ENCODE measurements at regions not wholly inside any gene's neighbourhood (a gene's known extent, or its start where the extent isn't known, plus 50 kb on each side); places are given as distances from the start of the nearest gene placed in this dataset.

DNA sequence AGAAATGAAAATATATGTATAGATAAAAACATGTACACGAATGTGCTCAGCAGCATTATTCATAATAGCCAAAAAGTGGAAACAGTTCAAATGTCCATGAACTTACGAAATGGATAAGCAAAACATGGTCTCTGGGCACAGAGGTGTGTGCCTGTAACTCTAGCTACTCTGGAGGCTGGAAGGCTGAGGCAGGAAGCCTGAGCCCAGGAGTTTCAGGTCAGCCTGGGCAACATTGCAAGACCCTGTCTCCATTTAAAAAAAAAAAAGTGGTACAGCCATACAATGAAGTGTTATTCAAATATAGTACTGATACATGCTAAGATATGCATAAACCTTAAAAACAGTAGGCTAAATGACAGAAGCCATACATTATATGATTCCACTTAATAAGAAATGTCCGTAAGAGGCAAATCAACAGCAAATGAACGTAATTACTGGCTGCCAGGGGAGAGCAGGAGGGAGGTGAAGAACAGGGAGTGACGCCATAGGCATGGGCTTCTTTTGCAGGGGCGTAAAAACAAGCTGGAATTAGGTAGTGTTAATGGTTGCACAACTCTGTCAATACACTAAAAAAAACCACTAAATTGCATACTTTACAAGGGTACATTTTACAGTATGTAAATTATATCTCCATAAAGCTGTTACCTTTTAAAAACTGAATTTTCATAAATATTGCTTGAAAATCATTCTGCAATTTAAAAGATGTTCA lies 87.2 kb upstream of the PLEKHM1 start:
- TF ChIP-seq, protein P1, sequence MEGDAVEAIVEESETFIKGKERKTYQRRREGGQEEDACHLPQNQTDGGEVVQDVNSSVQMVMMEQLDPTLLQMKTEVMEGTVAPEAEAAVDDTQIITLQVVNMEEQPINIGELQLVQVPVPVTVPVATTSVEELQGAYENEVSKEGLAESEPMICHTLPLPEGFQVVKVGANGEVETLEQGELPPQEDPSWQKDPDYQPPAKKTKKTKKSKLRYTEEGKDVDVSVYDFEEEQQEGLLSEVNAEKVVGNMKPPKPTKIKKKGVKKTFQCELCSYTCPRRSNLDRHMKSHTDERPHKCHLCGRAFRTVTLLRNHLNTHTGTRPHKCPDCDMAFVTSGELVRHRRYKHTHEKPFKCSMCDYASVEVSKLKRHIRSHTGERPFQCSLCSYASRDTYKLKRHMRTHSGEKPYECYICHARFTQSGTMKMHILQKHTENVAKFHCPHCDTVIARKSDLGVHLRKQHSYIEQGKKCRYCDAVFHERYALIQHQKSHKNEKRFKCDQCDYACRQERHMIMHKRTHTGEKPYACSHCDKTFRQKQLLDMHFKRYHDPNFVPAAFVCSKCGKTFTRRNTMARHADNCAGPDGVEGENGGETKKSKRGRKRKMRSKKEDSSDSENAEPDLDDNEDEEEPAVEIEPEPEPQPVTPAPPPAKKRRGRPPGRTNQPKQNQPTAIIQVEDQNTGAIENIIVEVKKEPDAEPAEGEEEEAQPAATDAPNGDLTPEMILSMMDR (IDR thresholded peaks at IDR 0.05), result no peak
- no peak for TF ChIP-seq POLR2A (IDR thresholded peaks at IDR 0.05)
